H1 (cell line): ENCODE measurements at regions not wholly inside any gene's neighbourhood (a gene's known extent, or its start where the extent isn't known, plus 50 kb on each side); places are given as distances from the start of the nearest gene placed in this dataset.

Experiments
- ATF2 ChIP-seq: IDR thresholded peaks from 2 replicates; pipeline ENCODE4 v1.6.1; 2012; ENCODE audit warnings: low read length, inconsistent platforms
- BRCA1 ChIP-seq: IDR thresholded peaks from 2 replicates; pipeline ENCODE4 v1.6.1; 2012; ENCODE audit warnings: low read depth, low read length, improper control_type of control experiment
- CHD7 ChIP-seq: fragments of 300-600 bp; sonication (generic); IDR thresholded peaks from 2 replicates; pipeline ENCODE4 v1.7.1; 2012; ENCODE audit warnings: low read length, moderate library complexity, mild to moderate bottlenecking, inconsistent platforms; ENCODE audit not compliant: insufficient replicate concordance
- FOSL1 ChIP-seq: IDR thresholded peaks from 2 replicates; pipeline ENCODE4 v1.6.1; 2011; ENCODE audit warnings: mild to moderate bottlenecking, low read depth, low read length, moderate library complexity; ENCODE audit not compliant: insufficient read depth
- KDM4A ChIP-seq: IDR thresholded peaks from one replicate; pipeline ENCODE4 v1.7.1; 2012; ENCODE audit warnings: low read depth, mild to moderate bottlenecking, moderate library complexity, low read length, inconsistent platforms; ENCODE audit not compliant: severe bottlenecking
- RBBP5 ChIP-seq: IDR thresholded peaks from 2 replicates; pipeline ENCODE4 v1.7.1; 2012; ENCODE audit warnings: low read depth, mild to moderate bottlenecking, inconsistent platforms, low read length, moderate library complexity, borderline replicate concordance
- RNF2 ChIP-seq: fragments of 200-900, 300-1000 bp; sonication (generic); IDR thresholded peaks from 2 replicates; pipeline ENCODE4 v1.7.1; 2016; ENCODE audit warnings: borderline replicate concordance, low read depth, mild to moderate bottlenecking, antibody characterized with exemption, low read length; ENCODE audit not compliant: poor library complexity, severe bottlenecking; ENCODE audit errors: missing control alignments
- SIX5 ChIP-seq: IDR thresholded peaks from 2 replicates; pipeline ENCODE4 v1.6.1; 2011; ENCODE audit warnings: mild to moderate bottlenecking, low read depth, low read length
- SUZ12 ChIP-seq: fragments of 200-600 bp; sonication (generic); IDR thresholded peaks from 2 replicates; pipeline ENCODE4 v1.6.1; 2012; ENCODE audit warnings: mild to moderate bottlenecking, inconsistent platforms, low read length, moderate library complexity, mixed read lengths
- TBP ChIP-seq: IDR thresholded peaks from 2 replicates; pipeline ENCODE4 v1.6.1; 2011; ENCODE audit warnings: low read depth, low read length, improper control_type of control experiment

DNA sequence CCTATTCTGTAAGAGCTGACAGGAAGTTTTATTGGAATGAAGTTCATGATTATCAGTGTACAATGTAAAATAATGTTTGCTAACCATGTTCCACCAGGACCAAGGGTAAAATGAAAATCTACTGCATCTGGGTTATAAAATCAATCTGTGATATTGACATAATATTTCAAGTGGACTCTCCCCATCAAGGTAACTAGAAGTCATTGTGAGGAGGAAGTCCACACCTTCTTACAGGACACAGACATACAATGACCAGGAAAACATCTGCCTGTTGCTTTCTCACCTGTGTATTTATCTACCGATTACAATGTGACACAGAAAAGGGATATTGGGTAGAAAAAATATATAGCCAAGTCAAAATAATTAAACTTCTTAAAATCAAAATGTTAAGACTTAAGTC is 140.7 kb upstream of the RFC3 start (continued):
- no peak for TF ChIP-seq CHD7
- no peak for TF ChIP-seq FOSL1
- no peak for TF ChIP-seq SIX5
- no peak for TF ChIP-seq RBBP5
- TF ChIP-seq SUZ12: no peak
- no peak for TF ChIP-seq KDM4A
- no peak for TF ChIP-seq TBP
- no peak for TF ChIP-seq BRCA1
- TF ChIP-seq ATF2: no peak
- TF ChIP-seq RNF2: no peak
